ENCODE measurements at regions not wholly inside any gene's neighbourhood (a gene's known extent, or its start where the extent isn't known, plus 50 kb on each side); places are given as distances from the start of the nearest gene placed in this dataset.
A peak's percentile ranks its signal among the peaks of the same experiment; 100 is the strongest.
"Not testable (repeated sequence)": the region's sequence is repeated elsewhere in the genome, so short reads cannot be mapped to it uniquely, and the experiment has no call there.

- ATAC-seq (no peak), DNase-seq (no peak)
- Mint-ChIP-seq H3K27me3 (peaks cover 0 to 22% (median 0%) of the 10 kb centered on the region in 5 donors), H3K4me1 (peaks cover 0 to 4% (median 0%) of the 10 kb centered on the region in 4 donors), H3K27ac (no peak overlapping the region), H3K9me3 (no peaks in the 10 kb centered on the region), H3K36me3 (no peaks in the 10 kb centered on the region), H3K4me3 (no peak overlapping the region)
- POLR2A ChIA-PET = no interaction called here
Measured at GRCh38 chr4:14152834-14153519, 525.5 kb upstream of the BOD1L1 start.

- Mint-ChIP-seq H3K27ac (no peak overlapping the region), H3K27me3 (peaks cover 0 to 22% (median 0%) of the 10 kb centered on the region in 5 donors), H3K4me1 (no peaks in the 10 kb centered on the region), H3K9me3 (no peaks in the 10 kb centered on the region), H3K36me3 (no peaks in the 10 kb centered on the region), H3K4me3 (no peak overlapping the region)
- ATAC-seq (no peak), DNase-seq (no peak)
- POLR2A ChIA-PET = no interaction called here
Measured at GRCh38 chr4:14155803-14156202, 528.3 kb upstream of the BOD1L1 start.

DNA sequence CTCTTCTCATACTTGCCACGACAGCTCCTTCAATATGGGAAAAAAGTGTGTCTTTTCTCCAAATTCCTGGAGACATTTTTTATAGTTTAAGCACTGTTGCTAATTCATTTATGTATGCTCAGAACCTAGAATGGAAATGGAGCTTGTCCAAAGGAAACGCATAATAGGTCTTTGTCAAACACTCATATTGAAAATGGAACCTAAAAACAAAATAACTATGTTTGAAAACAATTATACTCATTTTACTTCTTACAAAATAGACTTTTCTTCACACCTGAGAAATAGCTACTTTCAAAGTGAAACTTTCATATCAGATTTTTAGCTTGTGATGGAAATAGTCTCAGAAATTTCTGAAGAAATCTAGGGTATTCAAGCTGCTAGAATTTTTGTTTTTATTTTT, 529.7 kb upstream of the BOD1L1 start:
- POLR2A ChIA-PET = no interaction called here
- Mint-ChIP-seq H3K4me3 (no peak overlapping the region), H3K4me1 (no peaks in the 10 kb centered on the region), H3K27ac (no peak overlapping the region), H3K9me3 (peaks cover 0 to under 1% (median 0%) of the 10 kb centered on the region in 9 donors), H3K27me3 (peaks cover 0 to 22% (median 0%) of the 10 kb centered on the region in 5 donors), H3K36me3 (no peaks in the 10 kb centered on the region)
- ATAC-seq (no peak), DNase-seq (no peak)

DNA sequence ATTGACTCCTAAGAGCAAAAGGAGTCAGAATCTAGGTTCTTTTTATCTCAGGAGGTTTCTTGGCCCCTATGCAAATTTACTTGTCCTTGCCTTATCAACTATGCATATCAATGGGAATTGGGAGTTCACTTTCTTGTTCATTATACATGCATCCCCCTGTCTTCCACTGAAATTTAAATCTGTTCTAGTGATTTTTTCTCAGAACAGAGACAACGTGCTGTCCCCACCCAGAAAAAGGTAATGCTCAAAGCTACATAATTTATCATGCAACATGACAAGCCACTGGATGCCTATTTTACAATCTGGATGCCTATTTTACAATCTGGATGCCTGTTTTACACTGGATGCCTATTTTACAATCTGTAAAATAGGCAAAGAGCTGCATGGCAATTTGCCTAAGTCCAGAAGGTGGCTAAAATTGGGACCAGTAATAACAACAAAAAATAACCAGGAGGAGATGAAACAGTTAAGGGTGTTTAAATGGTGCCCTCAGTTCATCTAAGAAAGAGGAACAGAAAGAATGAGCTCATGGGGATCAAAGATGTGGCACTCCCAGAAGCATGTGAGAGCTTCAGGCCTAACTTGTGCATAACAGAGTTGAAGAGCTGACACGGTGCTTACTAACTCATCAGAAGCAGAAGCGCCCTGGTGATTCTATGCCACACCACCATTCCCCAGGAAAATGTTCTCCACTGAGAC, 537.8 kb upstream of the BOD1L1 start:
- POLR2A ChIA-PET = no interaction called here
- peaks cover 0 to 20% (median 1%) of the 10 kb centered on the region in 4 donors for H3K4me1 Mint-ChIP-seq
- DNase-seq = no peak
- H3K27ac Mint-ChIP-seq = no peak overlapping the region
- H3K36me3 Mint-ChIP-seq = no peaks in the 10 kb centered on the region
- H3K9me3 Mint-ChIP-seq = peaks cover 0 to 3% (median 0%) of the 10 kb centered on the region in 9 donors
- H3K4me3 Mint-ChIP-seq = peak overlapping the region in 1 of 10 donors; percentile 32
- H3K27me3 Mint-ChIP-seq = no peaks in the 10 kb centered on the region
- no peak for ATAC-seq

DNA sequence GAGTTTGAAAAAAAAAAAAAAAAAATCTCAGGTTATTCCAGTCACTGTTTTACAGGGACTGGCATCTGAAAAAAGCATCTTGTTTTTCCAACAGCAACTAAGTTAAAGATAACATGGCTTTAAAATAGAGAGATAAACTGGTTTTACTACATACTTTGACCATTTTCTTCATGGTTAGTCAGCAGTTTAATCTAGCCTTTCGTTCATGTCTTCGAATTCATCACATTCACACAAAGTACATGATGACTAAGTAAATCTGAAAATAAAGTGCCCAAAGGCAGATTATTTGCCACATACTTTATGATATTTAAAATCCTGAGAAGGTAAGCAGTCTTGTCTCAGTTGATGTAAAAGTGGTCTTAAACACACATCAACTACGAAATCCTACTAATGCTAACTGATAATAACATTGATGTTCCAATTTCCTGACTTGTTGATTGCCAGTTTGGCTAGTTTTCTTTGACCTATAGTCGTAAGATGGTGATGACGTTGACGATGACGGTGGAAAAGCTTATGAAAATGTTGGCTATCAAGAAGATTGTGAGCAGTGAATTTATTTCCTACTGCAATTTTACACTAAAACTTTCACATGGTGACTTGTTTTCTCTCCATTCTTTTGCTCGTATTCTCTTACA, 540.5 kb upstream of the BOD1L1 start:
- POLR2A ChIA-PET = no interaction called here
- H3K9me3 Mint-ChIP-seq = no peaks in the 10 kb centered on the region
- DNase-seq = no peak
- no peaks in the 10 kb centered on the region for H3K36me3 Mint-ChIP-seq
- H3K27ac Mint-ChIP-seq = no peak overlapping the region
- no peak overlapping the region for H3K4me3 Mint-ChIP-seq
- no peak for ATAC-seq
- no peaks in the 10 kb centered on the region for H3K27me3 Mint-ChIP-seq
- peaks cover 0 to 20% (median 2%) of the 10 kb centered on the region in 4 donors for H3K4me1 Mint-ChIP-seq

DNA sequence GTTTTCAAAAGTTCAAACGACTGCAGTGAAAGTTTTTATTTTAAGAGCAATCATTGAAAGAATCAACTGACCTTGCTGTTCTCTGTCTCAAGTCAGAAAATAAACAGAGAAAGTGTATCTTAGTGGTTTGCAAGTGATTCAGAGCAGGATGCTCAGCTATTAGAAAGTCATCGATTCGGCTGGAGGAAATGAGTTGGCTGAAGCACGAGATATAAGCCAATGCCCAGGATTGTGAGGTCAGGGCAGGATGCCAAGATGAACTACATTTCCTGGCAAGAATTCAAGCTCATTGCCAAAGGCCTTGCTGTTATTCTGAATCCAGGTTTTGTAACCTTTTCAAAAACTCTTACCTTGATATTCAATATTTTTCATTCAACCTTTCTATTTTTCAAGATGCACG, 541.4 kb upstream of the BOD1L1 start:
- H3K27me3 Mint-ChIP-seq = no peaks in the 10 kb centered on the region
- ATAC-seq (no peak), DNase-seq (no peak)
- H3K9me3 Mint-ChIP-seq = no peaks in the 10 kb centered on the region
- H3K36me3 Mint-ChIP-seq = no peaks in the 10 kb centered on the region
- POLR2A ChIA-PET = no interaction called here
- H3K27ac Mint-ChIP-seq = no peak overlapping the region
- H3K4me3 Mint-ChIP-seq = no peak overlapping the region
- peaks cover 0 to 20% (median 3%) of the 10 kb centered on the region in 4 donors for H3K4me1 Mint-ChIP-seq

- peaks cover 0 to 22% (median 4%) of the 10 kb centered on the region in 4 donors for H3K4me1 Mint-ChIP-seq
- H3K36me3 Mint-ChIP-seq = no peaks in the 10 kb centered on the region
- H3K9me3 Mint-ChIP-seq = no peaks in the 10 kb centered on the region
- no peak overlapping the region for H3K4me3 Mint-ChIP-seq
- no peaks in the 10 kb centered on the region for H3K27me3 Mint-ChIP-seq
- POLR2A ChIA-PET = no interaction called here
- DNase-seq (no peak), ATAC-seq (no peak)
- H3K27ac Mint-ChIP-seq = no peak overlapping the region
Measured at GRCh38 chr4:14169460-14169859, 541.9 kb upstream of the BOD1L1 start.

- H3K4me1 Mint-ChIP-seq = peaks cover 0 to 24% (median 5%) of the 10 kb centered on the region in 4 donors
Measured at GRCh38 chr4:14169940-14170339, 542.4 kb upstream of the BOD1L1 start.

GRCh38 chr4:14176613-14177012, 549.1 kb upstream of the BOD1L1 start:
- POLR2A ChIA-PET = interaction anchor here (0.8 kb wide), 1 partner anchor 66 kb away, joined by 3 read pairs; no protein-coding TSS in a partner anchor
- peaks cover 19 to 67% (median 30%) of the 10 kb centered on the region in 4 donors for H3K4me1 Mint-ChIP-seq
- no peaks in the 10 kb centered on the region for H3K27me3 Mint-ChIP-seq
- no peak overlapping the region for H3K4me3 Mint-ChIP-seq
- H3K27ac Mint-ChIP-seq = peak overlapping the region in 2 of 10 donors; percentile 58 to 79
- no peak for ATAC-seq
- H3K36me3 Mint-ChIP-seq = no peaks in the 10 kb centered on the region
- no peak for DNase-seq
- no peaks in the 10 kb centered on the region for H3K9me3 Mint-ChIP-seq

More at GRCh38 chr4:14169940-14170339, 542.4 kb upstream of the BOD1L1 start:
- POLR2A ChIA-PET, ATAC-seq, DNase-seq, H3K9me3 Mint-ChIP-seq, H3K4me3 Mint-ChIP-seq, H3K27me3 Mint-ChIP-seq, H3K36me3 Mint-ChIP-seq: not testable (repeated sequence)
- H3K27ac Mint-ChIP-seq = peak overlapping the region in 1 of 10 donors; percentile 44

GRCh38 chr4:14177987-14178386, 550.5 kb upstream of the BOD1L1 start:
- H3K4me3 Mint-ChIP-seq = peak overlapping the region in 9 of 10 donors; percentile 21 to 68 (median 43)
- no peaks in the 10 kb centered on the region for H3K36me3 Mint-ChIP-seq
- peak overlapping the region; percentile 43 to 94 (median 82) for H3K27ac Mint-ChIP-seq
- peaks cover 19 to 73% (median 30%) of the 10 kb centered on the region in 4 donors for H3K4me1 Mint-ChIP-seq
- POLR2A ChIA-PET = interaction anchor here (0.6 kb wide), 1 partner anchor 11 kb away, joined by 4 read pairs; no protein-coding TSS in a partner anchor
- H3K9me3 Mint-ChIP-seq = no peaks in the 10 kb centered on the region
- ATAC-seq = peak in 1 of 2 donors; percentile 35
- DNase-seq = no peak
- H3K27me3 Mint-ChIP-seq = no peaks in the 10 kb centered on the region

GRCh38 chr4:14178421-14178820, 550.9 kb upstream of the BOD1L1 start:
- Mint-ChIP-seq H3K4me3 (peak overlapping the region in 9 of 10 donors; percentile 21 to 68 (median 43)), H3K9me3 (no peaks in the 10 kb centered on the region), H3K4me1 (peaks cover 19 to 73% (median 30%) of the 10 kb centered on the region in 4 donors), H3K36me3 (no peaks in the 10 kb centered on the region), H3K27ac (peak overlapping the region; percentile 43 to 94 (median 82)), H3K27me3 (no peaks in the 10 kb centered on the region)
- POLR2A ChIA-PET = interaction anchor here (0.6 kb wide), 1 partner anchor 10 kb away, joined by 4 read pairs; no protein-coding TSS in a partner anchor
- peak in 1 of 2 donors; percentile 46 for ATAC-seq
- peak in 3 of 10 donors; percentile 1 to 21 (median 20) for DNase-seq

GRCh38 chr4:14180166-14180565, 552.6 kb upstream of the BOD1L1 start:
- Mint-ChIP-seq H3K9me3 (no peaks in the 10 kb centered on the region), H3K27me3 (no peaks in the 10 kb centered on the region), H3K4me3 (no peak overlapping the region), H3K36me3 (no peaks in the 10 kb centered on the region), H3K27ac (peak overlapping the region in 4 of 10 donors; percentile 10 to 86 (median 38)), H3K4me1 (peaks cover 12 to 66% (median 30%) of the 10 kb centered on the region in 4 donors)
- ATAC-seq (no peak), DNase-seq (no peak)
- POLR2A ChIA-PET = no interaction called here

Data from naive thymus-derived CD8-positive, alpha-beta T cell (primary cell).